Right cardiac atrium (tissue), 5 donors: ENCODE measurements at regions not wholly inside any gene's neighbourhood (a gene's known extent, or its start where the extent isn't known, plus 50 kb on each side); places are given as distances from the start of the nearest gene placed in this dataset.

Experiments used
- ATAC-seq, 2 donors: fragments of 200-7000 bp; cut with Tn5 transposase; one replicate each; pipeline versions ENCODE4 v1.8.0 to v1.9.1; 2020; ENCODE audit warnings: moderate library complexity in 2 of 2, mild to moderate bottlenecking in 1 of 2
- DNase-seq, 3 donors: peaks; one replicate each; pipeline ENCODE4 v3.0.0-alpha.2; 2020
- H3K27ac ChIP-seq: one replicate; pipeline ENCODE4 v1.5.1; 2013; ENCODE audit warnings: mild to moderate bottlenecking, low read length, control low read depth, moderate library complexity
- H3K27me3 ChIP-seq: one replicate; pipeline ENCODE4 v1.6.1; 2013; ENCODE audit not compliant: control insufficient read depth, insufficient read depth
- H3K4me1 ChIP-seq: one replicate; pipeline ENCODE4 v1.6.1; 2013; ENCODE audit warnings: low read length; ENCODE audit not compliant: control insufficient read depth, insufficient read depth
- H3K4me3 ChIP-seq: one replicate; pipeline ENCODE4 v1.5.1; 2013; ENCODE audit warnings: low read length, control low read depth
- H3K9me3 ChIP-seq: one replicate; pipeline ENCODE4 v1.6.1; 2013; ENCODE audit warnings: low read length; ENCODE audit not compliant: control insufficient read depth
- WGBS: extraction: QIAGEN DNeasy Blood & Tissue Kit; methylation state at CpG from one replicate; pipeline ENCODE4 v1.1.7; 2013; 5-methylcytosine and 5-hydroxymethylcytosine counted together
- intact Hi-C, 4 donors: fragments of 100-400 bp; cut with DNase I; formaldehyde crosslinking; loops; one replicate each; pipeline versions ENCODE4 v1.11.0 to v1.14.0; 2022 to 2023
- donor health status: healthy with polysubstance abuse.
- donor health status: DM: no; HTN: yes; CAD: no.
- donor health status: DM: no; HTN: no; CAD: no.
- donor health status: DM: no; HTN: yes; CAD: no; lungs with severe emphysema.
- donor health status: DM: yes; HTN: yes; CAD: no.

DNA sequence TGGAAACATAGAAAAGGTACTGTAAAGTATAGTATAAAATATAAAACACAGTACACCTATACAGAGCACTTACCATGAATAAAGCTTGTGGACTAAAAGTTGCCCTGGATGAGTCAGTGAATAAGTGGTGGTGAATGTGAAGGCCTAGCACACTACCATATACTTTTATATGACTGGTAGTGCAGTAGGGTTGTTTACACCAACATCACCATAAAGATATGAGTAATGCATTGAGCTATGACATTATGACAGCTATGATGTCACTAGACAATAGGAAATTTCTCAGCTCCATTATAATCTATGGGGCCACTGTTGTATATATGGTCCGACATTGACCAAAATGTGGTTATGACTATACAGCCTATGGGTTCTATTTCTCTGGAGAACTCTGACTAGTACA, 291.8 kb upstream of the ACTBL2 start:
- DNase-seq (no peak), ATAC-seq (no peak)
- no peak overlapping the region for H3K4me3 ChIP-seq
- H3K27ac ChIP-seq = no peak overlapping the region
- WGBS = 97% methylated on average over 1 of the region's 1 CpG
- H3K4me1 ChIP-seq = no peaks in the 10 kb centered on the region
- H3K9me3 ChIP-seq = no peaks in the 10 kb centered on the region
- no peaks in the 10 kb centered on the region for H3K27me3 ChIP-seq
- intact Hi-C loops = loop anchor here in 3 of 4 donors (10.0 kb wide), 2 partner anchors 270 to 460 kb away; no protein-coding TSS in a partner anchor

DNA sequence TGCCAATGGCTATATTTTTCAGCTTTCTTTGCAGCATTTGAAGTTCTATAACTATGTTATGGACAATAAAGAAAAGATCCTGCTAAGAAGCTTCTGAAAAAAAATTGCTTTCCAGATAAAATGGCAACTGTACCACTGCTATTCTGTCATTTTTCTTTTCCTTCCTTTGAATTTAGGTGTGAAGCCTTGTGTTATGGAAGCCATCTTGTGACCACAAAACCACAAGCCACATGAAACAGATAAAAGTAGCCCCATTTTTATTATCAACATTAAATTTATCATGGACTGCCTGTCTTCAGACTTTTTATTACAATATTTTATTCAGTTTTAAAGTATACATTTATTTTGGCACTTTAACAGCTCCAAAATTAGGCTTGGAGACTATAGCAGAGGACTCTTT, 289.9 kb upstream of the ACTBL2 start:
- intact Hi-C loops = loop anchor here in 3 of 4 donors (10.0 kb wide), 2 partner anchors 268 to 458 kb away; no protein-coding TSS in a partner anchor
- DNase-seq = no peak
- Histone ChIP-seq H3K4me1 (no peaks in the 10 kb centered on the region), H3K9me3 (no peaks in the 10 kb centered on the region), H3K27ac (no peak overlapping the region), H3K27me3 (no peaks in the 10 kb centered on the region), H3K4me3 (no peak overlapping the region)
- ATAC-seq = no peak

DNA sequence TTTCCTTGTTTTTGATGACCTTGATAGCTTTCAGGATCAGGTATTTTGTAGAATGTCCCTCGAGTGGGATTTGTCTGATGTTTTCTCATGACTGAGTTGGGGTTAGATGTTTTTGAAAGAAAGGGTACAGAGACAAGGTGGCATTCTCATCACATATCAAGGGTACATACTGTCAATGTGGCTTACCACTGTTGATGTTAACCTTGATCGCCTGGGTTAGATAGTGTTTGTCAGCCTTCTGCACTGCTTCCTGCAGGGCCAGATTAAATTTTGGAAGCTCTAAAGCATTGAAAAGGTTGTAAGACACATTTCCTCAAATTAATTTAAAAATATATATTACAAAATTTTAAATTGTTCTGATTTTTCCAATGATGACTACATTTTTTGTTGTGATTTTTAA, 287.4 kb upstream of the ACTBL2 start:
- no peaks in the 10 kb centered on the region for H3K27me3 ChIP-seq
- intact Hi-C loops = loop anchor here in 3 of 4 donors (10.0 kb wide), 2 partner anchors 265 to 455 kb away; no protein-coding TSS in a partner anchor
- no peak overlapping the region for H3K4me3 ChIP-seq
- no peaks in the 10 kb centered on the region for H3K9me3 ChIP-seq
- DNase-seq (no peak), ATAC-seq (no peak)
- WGBS = 75% methylated on average over 2 of the region's 2 CpGs
- no peaks in the 10 kb centered on the region for H3K4me1 ChIP-seq
- no peak overlapping the region for H3K27ac ChIP-seq

DNA sequence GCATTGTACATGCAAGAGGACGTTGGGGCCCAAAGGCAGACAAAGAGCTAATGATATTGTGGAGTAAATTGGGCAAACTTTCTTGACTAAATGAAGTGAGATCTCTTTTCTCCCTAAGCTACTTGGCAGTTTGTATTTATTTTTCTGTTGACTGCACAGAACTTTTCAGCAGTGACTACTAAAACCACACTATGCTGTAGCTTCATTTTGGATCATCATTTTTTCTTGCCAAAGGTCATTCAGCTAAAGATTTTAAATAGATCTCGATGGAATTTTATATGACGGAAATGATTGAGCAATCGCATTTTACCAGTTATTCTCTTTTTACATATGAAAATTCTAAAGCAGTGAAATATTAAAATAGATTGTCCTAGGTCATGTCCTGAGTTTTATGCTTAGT, 286.1 kb upstream of the ACTBL2 start:
- intact Hi-C loops = loop anchor here in 1 of 4 donors (10.0 kb wide), 1 partner anchor 474 kb away; no protein-coding TSS in a partner anchor

DNA sequence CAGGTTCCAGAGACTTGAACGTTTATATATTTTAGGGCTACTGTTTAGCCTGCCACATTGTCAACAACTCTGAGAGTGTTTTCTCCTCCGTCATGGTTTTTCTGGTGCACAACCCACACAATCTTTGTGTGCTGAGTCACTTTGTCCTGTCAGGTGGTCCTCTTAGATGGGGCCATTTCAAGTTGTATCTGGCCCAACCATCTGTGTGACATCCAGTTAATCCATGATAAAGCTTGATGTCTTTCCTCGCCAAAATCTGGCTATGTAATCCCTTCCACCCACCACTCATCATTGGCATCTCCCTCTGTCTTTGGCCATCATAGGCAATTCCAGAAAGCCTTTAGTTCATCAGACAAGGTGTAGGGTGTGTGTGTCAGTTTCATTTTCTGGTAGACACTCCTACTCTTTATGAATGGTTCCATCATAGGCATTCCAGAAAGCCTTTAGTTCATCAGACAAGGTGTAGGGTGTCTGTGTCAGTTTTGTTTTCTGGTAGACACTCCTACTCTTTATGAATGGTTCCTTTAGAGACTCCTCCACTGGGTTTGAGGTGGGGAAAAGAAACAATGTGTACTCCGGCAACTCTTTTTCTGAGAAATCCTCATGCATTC, 282.0 kb upstream of the ACTBL2 start:
- intact Hi-C loops = loop anchor here in 1 of 4 donors (10.0 kb wide), 1 partner anchor 470 kb away; no protein-coding TSS in a partner anchor
- WGBS = 70% methylated on average over 4 of the region's 4 CpGs
- ATAC-seq (no peak), DNase-seq (no peak)
- no peak overlapping the region for H3K4me3 ChIP-seq
- H3K4me1 ChIP-seq = no peaks in the 10 kb centered on the region
- H3K27me3 ChIP-seq = no peaks in the 10 kb centered on the region
- no peaks in the 10 kb centered on the region for H3K9me3 ChIP-seq
- H3K27ac ChIP-seq = no peak overlapping the region

More for the DNA sequence above, 286.1 kb upstream of the ACTBL2 start:
- Histone ChIP-seq H3K4me1 (no peaks in the 10 kb centered on the region), H3K27ac (no peak overlapping the region), H3K4me3 (no peak overlapping the region), H3K27me3 (no peaks in the 10 kb centered on the region), H3K9me3 (no peaks in the 10 kb centered on the region)
- WGBS = 79% methylated on average over 4 of the region's 4 CpGs
- DNase-seq (no peak), ATAC-seq (no peak)

DNA sequence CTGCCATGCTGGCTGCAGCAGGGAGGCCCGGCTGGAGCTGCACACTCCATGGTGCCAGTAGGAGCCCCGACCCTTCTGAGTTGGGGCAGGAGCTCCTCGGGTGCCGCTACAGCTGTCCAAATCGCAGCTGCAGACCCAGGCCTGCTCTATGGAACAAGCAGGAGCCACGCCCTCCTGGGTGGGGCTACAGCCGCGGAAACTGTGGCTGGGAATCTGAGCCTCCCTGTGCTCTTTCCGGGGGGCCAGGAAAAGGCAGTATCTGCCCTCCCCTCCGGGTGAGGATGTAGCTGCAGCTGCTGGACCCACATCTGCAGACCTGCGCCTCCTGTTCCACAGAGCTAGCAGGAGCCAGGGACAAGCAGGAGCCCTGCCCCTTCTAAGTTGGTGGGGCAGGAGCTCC, 278.9 kb upstream of the ACTBL2 start:
- no peak overlapping the region for H3K27ac ChIP-seq
- no peaks in the 10 kb centered on the region for H3K27me3 ChIP-seq
- intact Hi-C loops = loop anchor here in 1 of 4 donors (10.0 kb wide), 1 partner anchor 467 kb away; no protein-coding TSS in a partner anchor
- H3K9me3 ChIP-seq = no peaks in the 10 kb centered on the region
- no peak for ATAC-seq
- H3K4me1 ChIP-seq = no peaks in the 10 kb centered on the region
- DNase-seq = peak in 1 of 3 donors; percentile 13
- WGBS = 91% methylated on average over 11 of the region's 11 CpGs
- H3K4me3 ChIP-seq = no peak overlapping the region

DNA sequence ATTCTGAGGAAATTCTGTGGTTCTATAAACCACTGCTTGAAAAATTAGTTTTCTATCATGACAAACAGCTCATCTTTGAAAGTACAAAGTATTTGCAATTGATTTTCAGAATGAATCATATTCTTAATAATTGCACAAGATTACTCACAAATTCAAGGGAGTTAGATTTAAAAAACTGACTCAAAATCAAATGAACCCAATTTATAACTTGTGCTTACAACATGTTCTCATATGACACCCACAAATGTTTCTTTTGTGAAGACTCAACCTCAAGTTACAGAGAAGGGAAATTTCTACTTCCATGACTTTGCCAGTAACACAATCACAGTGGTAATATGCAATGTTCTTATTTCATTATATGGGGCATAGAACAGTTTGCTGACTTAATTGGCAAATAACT, 272.0 kb upstream of the ACTBL2 start:
- ATAC-seq = no peak
- H3K4me1 ChIP-seq = no peaks in the 10 kb centered on the region
- no peak overlapping the region for H3K4me3 ChIP-seq
- no peak overlapping the region for H3K27ac ChIP-seq
- H3K27me3 ChIP-seq = no peaks in the 10 kb centered on the region
- no peaks in the 10 kb centered on the region for H3K9me3 ChIP-seq
- DNase-seq = no peak
- intact Hi-C loops = no loop called here

DNA sequence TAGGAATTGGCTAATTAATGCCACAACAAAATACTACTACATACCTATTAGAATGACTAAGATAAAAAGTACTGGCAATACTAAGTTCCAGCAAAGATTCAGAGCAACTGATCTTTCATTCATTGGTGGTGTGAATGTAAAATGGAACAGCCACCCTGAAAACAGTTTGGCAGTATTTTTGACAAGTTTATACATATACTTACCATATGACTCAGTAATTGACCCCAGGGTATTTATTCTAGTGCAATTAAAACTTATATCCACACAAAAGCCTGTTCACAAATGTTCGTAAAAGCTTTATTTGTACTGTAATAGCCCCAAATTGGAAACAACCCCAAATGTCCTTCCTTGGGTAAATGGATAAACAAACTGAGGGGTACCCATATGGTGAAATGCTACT, 270.8 kb upstream of the ACTBL2 start:
- Histone ChIP-seq H3K27ac (no peak overlapping the region), H3K4me3 (no peak overlapping the region), H3K27me3 (no peaks in the 10 kb centered on the region), H3K4me1 (no peaks in the 10 kb centered on the region), H3K9me3 (no peaks in the 10 kb centered on the region)
- WGBS = 86% methylated on average over 1 of the region's 1 CpG
- no peak for ATAC-seq
- intact Hi-C loops = no loop called here
- no peak for DNase-seq

DNA sequence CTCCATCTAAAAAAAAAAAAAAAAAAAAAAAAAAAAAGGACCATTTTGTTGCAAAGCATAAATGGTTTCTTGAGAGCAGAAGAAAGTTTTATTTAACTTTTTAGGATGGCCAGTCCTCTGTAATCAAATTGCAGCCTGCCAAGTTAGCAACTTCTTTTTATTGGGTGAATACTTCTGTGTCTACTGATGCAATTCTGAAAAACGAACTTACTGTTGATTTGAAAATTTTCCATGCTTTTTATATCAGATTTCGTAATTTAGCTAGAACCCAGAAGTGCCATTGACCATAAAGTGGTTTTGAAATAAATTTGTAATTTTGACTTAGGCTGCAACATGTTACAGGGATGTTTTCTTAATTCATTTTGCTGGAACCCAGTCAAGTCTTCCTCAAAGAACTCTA, 269.1 kb upstream of the ACTBL2 start:
- WGBS = 22% methylated on average over 2 of the region's 2 CpGs
- no peaks in the 10 kb centered on the region for H3K9me3 ChIP-seq
- no peak for ATAC-seq

DNA sequence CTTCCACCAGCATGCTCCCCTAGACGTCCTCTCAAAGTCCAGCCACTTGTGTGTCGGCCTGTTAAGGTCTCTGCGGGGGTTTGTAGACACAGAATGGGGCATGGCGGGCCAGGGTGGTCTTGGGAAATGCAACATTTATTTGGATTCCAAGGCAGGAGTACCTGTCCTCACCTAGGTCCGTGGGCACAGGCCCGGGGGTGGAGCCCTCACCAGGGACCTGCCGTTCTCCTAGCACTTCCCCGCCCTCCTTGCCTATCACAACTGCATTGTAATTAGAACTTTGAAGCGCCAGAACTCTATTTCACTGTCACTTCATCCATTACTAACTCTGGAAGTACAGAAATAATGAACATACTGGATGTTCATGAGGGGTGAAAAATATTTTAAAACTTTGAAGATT, 268.3 kb upstream of the ACTBL2 start:
- WGBS = 86% methylated on average over 9 of the region's 9 CpGs
- Histone ChIP-seq H3K9me3 (no peaks in the 10 kb centered on the region), H3K27ac (no peak overlapping the region), H3K4me3 (no peak overlapping the region), H3K4me1 (no peaks in the 10 kb centered on the region), H3K27me3 (no peaks in the 10 kb centered on the region)
- intact Hi-C loops = no loop called here
- DNase-seq (peak in 1 of 3 donors; percentile 32), ATAC-seq (no peak)

More for the DNA sequence above, 269.1 kb upstream of the ACTBL2 start:
- DNase-seq = no peak
- intact Hi-C loops = no loop called here
- Histone ChIP-seq H3K27ac (no peak overlapping the region), H3K4me3 (no peak overlapping the region), H3K27me3 (no peaks in the 10 kb centered on the region), H3K4me1 (no peaks in the 10 kb centered on the region)

DNA sequence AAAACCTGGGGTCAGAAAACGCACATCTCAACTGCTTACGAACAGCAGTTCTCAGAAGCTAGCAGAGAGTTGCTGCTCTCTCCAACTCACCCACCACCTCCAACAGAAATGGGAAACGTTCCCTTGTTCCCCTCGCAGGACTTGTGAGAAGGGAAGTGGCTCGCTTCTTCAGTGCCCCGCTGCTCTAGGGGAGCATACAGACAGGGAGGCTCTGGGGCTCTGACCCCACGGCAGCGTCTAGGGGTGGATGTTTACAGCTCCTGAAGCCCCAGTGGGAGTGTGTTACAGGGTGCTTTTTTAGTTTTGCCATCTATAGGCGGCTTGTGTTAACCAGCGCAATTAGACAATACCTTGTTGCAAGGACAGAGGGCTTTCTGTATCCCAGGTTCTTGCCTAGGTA, 267.7 kb upstream of the ACTBL2 start:
- ATAC-seq = no peak
- Histone ChIP-seq H3K27me3 (no peaks in the 10 kb centered on the region), H3K9me3 (no peaks in the 10 kb centered on the region), H3K4me3 (no peak overlapping the region), H3K27ac (no peak overlapping the region), H3K4me1 (no peaks in the 10 kb centered on the region)
- intact Hi-C loops = no loop called here
- 92% methylated on average over 10 of the region's 10 CpGs for WGBS
- peak in 1 of 3 donors; percentile 18 for DNase-seq

DNA sequence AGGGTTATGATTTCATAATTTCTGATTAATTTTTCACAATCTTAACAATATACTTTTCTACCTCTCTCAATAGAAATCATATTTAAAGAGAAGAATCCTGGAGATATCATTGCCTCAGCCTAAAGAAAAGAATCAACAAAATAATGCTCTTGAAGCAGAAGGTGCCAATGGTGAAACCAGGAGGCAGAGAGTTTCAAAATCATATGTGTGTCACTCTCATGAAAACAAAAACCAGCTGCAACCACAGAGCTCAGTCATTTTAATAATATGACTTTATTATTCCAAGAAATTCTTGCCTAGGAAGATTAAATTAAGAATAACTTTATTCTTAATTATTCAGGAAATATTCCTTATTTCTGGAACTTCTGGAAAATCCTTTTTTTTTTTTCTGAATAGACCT, 266.8 kb upstream of the ACTBL2 start:
- H3K27ac ChIP-seq = no peak overlapping the region
- H3K9me3 ChIP-seq = no peaks in the 10 kb centered on the region
- ATAC-seq (no peak), DNase-seq (no peak)
- no peaks in the 10 kb centered on the region for H3K27me3 ChIP-seq
- intact Hi-C loops = no loop called here
- no peak overlapping the region for H3K4me3 ChIP-seq
- H3K4me1 ChIP-seq = no peaks in the 10 kb centered on the region
